GM12878 (cell line): ENCODE measurements at regions not wholly inside any gene's neighbourhood (a gene's known extent, or its start where the extent isn't known, plus 50 kb on each side); places are given as distances from the start of the nearest gene placed in this dataset.

ENCODE experiments used
- ATAC-seq: fragments of 200-7000 bp; cut with Tn5 transposase; 3 replicates; pipeline ENCODE4 v1.9.1; 2020; ENCODE audit warnings: mild to moderate bottlenecking, moderate library complexity
- BruUV-seq: library from RNA; stranded (reverse); fragments of 400-500 nt; replicated peaks from 2 replicates; lab custom pipeline; 2021; lab: Mats Ljungman, UMichigan
- CTCF ChIA-PET: fragments of 300-600 bp; sonication (Branson Sonifier 250); formaldehyde crosslinking; extraction: SDS; loops from one replicate; lab custom pipeline; 2021; ENCODE audit warnings: inconsistent platforms; lab: Yijun Ruan, JAX
- POLR2A ChIA-PET: fragments of 350-600 bp; formaldehyde crosslinking; extraction: SDS; loops from one replicate; lab custom pipeline; 2021; ENCODE audit warnings: inconsistent platforms; lab: Charles Lee
- RAD21 ChIA-PET: fragments of 300-600 bp; sonication (Branson Sonifier 250); formaldehyde crosslinking; loops from one replicate; lab custom pipeline; 2023; ENCODE audit warnings: antibody characterized with exemption; ENCODE audit not compliant: unreplicated experiment; lab: Charles Lee
- SMC1A ChIA-PET: fragments of 300-600 bp; sonication (Branson Sonifier 250); formaldehyde crosslinking; loops from one replicate; lab custom pipeline; 2023; ENCODE audit not compliant: unreplicated experiment, uncharacterized antibody; lab: Charles Lee
- DNase-seq: peaks from one replicate; pipeline ENCODE4 v3.0.0-alpha.2; 2011; ENCODE audit warnings: low read depth, low spot score
- FAIRE-seq: peaks from 3 replicates; lab custom pipeline; 2011; peaks lifted over from hg19 to GRCh38; lab: Jason Lieb, UNC
- H2AFZ ChIP-seq: 2 replicates; pipeline ENCODE4 v1.6.0; 2011; ENCODE audit warnings: low read depth, low read length, control low read depth; ENCODE audit not compliant: control insufficient read depth
- H3K27ac ChIP-seq: 2 replicates; pipeline ENCODE4 v1.5.1; 2011; ENCODE audit warnings: control low read depth; ENCODE audit not compliant: control insufficient read depth, insufficient read depth
- H3K27me3 ChIP-seq, 2 experiments: replicated peaks in 1 of 2; 2 replicates each; pipeline versions ENCODE4 v1.6.0 to v1.6.1; 2011; ENCODE audit warnings: low read length in 1 of 2; ENCODE audit not compliant: control insufficient read depth in 2 of 2, insufficient read depth in 2 of 2
- H3K36me3 ChIP-seq, 2 experiments: 2 replicates each; pipeline ENCODE4 v1.5.1; 2011; ENCODE audit warnings: low read length in 1 of 2; ENCODE audit not compliant: control insufficient read depth in 2 of 2, insufficient read depth in 2 of 2
- H3K4me1 ChIP-seq: 2 replicates; pipeline ENCODE4 v1.6.1; 2011; ENCODE audit warnings: mild to moderate bottlenecking, low read length, moderate library complexity, mixed read lengths; ENCODE audit not compliant: control insufficient read depth, insufficient read depth
- H3K4me2 ChIP-seq: 2 replicates; pipeline ENCODE4 v1.6.0; 2011; ENCODE audit warnings: control low read depth; ENCODE audit not compliant: control insufficient read depth, insufficient read depth
- H3K4me3 ChIP-seq: fragments of 200-600 bp; sonication (generic); 2 replicates; pipeline ENCODE4 v1.5.1; 2016
- H3K79me2 ChIP-seq: 2 replicates; pipeline ENCODE4 v1.6.0; 2011; ENCODE audit warnings: low read length; ENCODE audit not compliant: control insufficient read depth, insufficient read depth
- H3K9ac ChIP-seq: 2 replicates; pipeline ENCODE4 v1.8.0; 2011; ENCODE audit warnings: low read length, control low read depth, mixed read lengths; ENCODE audit not compliant: control insufficient read depth, insufficient read depth
- H3K9me3 ChIP-seq: replicated peaks from 3 replicates; pipeline ENCODE4 v1.5.1; 2011; ENCODE audit warnings: mild to moderate bottlenecking, low read length; ENCODE audit not compliant: control insufficient read depth, insufficient read depth
- H4K20me1 ChIP-seq: 2 replicates; pipeline ENCODE4 v1.6.0; 2011; ENCODE audit not compliant: control insufficient read depth, insufficient read depth
- CREB1 ChIP-seq: IDR thresholded peaks from 2 replicates; pipeline ENCODE4 v1.6.1; 2012; ENCODE audit warnings: low read depth, mild to moderate bottlenecking, inconsistent platforms
- FOXM1 ChIP-seq: IDR thresholded peaks from 2 replicates; pipeline ENCODE4 v1.6.1; 2012; ENCODE audit warnings: low read depth, mild to moderate bottlenecking, inconsistent platforms, low read length, moderate library complexity
- GABPA ChIP-seq: IDR thresholded peaks from 2 replicates; pipeline ENCODE4 v1.6.1; 2014; ENCODE audit warnings: antibody characterized with exemption, low read depth, mild to moderate bottlenecking, inconsistent platforms
- NR2F1 ChIP-seq: fragments of 450-650 bp; conservative IDR thresholded peaks from 2 replicates; pipeline ENCODE4 v1.6.1; 2017; ENCODE audit warnings: mild to moderate bottlenecking
- POU2F2 ChIP-seq: IDR thresholded peaks from 3 replicates; pipeline ENCODE4 v1.6.1; 2011; ENCODE audit warnings: low read depth, mild to moderate bottlenecking, low read length, borderline replicate concordance
- RAD21 ChIP-seq: IDR thresholded peaks from 2 replicates; pipeline ENCODE4 v1.6.1; 2011; ENCODE audit warnings: mild to moderate bottlenecking, low read depth, low read length, moderate library complexity; ENCODE audit not compliant: insufficient read depth
- WGBS: methylation state at CpG from one replicate; pipeline ENCODE4 v1.1.6; 2016; ENCODE audit warnings: low lambda C conversion rate; ENCODE audit not compliant: insufficient replicate concordance, insufficient coverage; ENCODE audit errors: missing lambda C conversion rate; 5-methylcytosine and 5-hydroxymethylcytosine counted together
- in situ Hi-C: fragments of 300-500 bp; cut with MboI; formaldehyde crosslinking; loops from 9 replicates; pipeline ENCODE4 v1.14.3; 2018; ENCODE audit warnings: mixed read lengths
- intact Hi-C: fragments of 100-400 bp; cut with micrococcal nuclease; formaldehyde crosslinking; loops from one replicate; pipeline ENCODE4 v1.14.2; 2022; ENCODE audit not compliant: unreplicated experiment
- TF ChIP-seq, protein P1 (sequence below): fragments of 450-650 bp; IDR thresholded peaks from 2 replicates; pipeline ENCODE4 v1.6.1; 2017; ENCODE audit warnings: mild to moderate bottlenecking, moderate library complexity

DNA sequence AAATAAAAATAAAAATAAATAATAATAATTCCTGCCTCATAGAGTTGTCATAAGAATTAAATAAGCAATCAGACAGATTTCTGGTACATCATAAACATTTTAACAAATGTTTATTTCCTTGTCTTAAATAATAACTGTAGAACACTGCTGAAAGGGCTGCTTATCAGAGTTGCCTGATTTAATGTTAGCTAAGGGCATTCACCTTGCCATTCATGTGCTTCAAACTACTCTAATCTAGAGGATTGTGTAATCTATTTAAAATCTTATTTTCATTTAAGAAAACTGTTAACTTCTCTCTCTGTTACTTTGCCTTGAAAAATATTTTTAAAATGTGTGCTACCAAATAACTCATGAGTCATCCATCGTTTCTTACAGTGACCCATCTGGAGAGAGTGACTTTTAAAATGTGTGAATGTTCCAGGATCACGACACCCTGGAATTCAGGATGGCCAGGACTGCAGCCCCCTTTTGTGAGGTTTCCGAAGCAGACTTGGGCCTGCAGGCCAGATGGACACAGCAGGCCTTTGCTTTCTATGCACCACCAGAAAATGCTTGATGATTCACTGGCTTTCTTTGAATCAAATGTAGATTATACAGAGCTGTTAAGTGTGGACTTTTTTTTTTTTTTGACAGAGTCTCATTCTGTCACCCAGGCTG, 109.1 kb upstream of the TNS3 start:
- no peak overlapping the region for H3K27ac ChIP-seq
- no peak overlapping the region for H2AFZ ChIP-seq
- no peaks in the 10 kb centered on the region for H4K20me1 ChIP-seq
- WGBS = 57% methylated on average over 3 of the region's 3 CpGs
- ChIA-PET CTCF (no interaction called here), SMC1A (no interaction called here), RAD21 (no interaction called here), POLR2A (interaction anchor here (0.6 kb wide), 1 partner anchor 21 kb away, joined by 9 read pairs; no protein-coding TSS in a partner anchor)
- no peaks in the 10 kb centered on the region for H3K79me2 ChIP-seq
- no peak overlapping the region for H3K4me2 ChIP-seq
- no peaks in the 10 kb centered on the region for H3K27me3 ChIP-seq
- DNase-seq = no peak
- no peaks in the 10 kb centered on the region for H3K9me3 ChIP-seq
- H3K4me3 ChIP-seq = no peak overlapping the region
- H3K9ac ChIP-seq = no peak overlapping the region
- no TSS peak for BruUV-seq
- no peak for ATAC-seq
- TF ChIP-seq RAD21 = no peak
- TF ChIP-seq NR2F1 = no peak
- TF ChIP-seq POU2F2 = no peak
- no peak for TF ChIP-seq GABPA
- TF ChIP-seq, protein P1, sequence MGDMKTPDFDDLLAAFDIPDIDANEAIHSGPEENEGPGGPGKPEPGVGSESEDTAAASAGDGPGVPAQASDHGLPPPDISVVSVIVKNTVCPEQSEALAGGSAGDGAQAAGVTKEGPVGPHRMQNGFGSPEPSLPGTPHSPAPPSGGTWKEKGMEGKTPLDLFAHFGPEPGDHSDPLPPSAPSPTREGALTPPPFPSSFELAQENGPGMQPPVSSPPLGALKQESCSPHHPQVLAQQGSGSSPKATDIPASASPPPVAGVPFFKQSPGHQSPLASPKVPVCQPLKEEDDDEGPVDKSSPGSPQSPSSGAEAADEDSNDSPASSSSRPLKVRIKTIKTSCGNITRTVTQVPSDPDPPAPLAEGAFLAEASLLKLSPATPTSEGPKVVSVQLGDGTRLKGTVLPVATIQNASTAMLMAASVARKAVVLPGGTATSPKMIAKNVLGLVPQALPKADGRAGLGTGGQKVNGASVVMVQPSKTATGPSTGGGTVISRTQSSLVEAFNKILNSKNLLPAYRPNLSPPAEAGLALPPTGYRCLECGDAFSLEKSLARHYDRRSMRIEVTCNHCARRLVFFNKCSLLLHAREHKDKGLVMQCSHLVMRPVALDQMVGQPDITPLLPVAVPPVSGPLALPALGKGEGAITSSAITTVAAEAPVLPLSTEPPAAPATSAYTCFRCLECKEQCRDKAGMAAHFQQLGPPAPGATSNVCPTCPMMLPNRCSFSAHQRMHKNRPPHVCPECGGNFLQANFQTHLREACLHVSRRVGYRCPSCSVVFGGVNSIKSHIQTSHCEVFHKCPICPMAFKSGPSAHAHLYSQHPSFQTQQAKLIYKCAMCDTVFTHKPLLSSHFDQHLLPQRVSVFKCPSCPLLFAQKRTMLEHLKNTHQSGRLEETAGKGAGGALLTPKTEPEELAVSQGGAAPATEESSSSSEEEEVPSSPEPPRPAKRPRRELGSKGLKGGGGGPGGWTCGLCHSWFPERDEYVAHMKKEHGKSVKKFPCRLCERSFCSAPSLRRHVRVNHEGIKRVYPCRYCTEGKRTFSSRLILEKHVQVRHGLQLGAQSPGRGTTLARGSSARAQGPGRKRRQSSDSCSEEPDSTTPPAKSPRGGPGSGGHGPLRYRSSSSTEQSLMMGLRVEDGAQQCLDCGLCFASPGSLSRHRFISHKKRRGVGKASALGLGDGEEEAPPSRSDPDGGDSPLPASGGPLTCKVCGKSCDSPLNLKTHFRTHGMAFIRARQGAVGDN = no peak
- no peak for TF ChIP-seq CREB1
- TF ChIP-seq FOXM1 = no peak
- H3K4me1 ChIP-seq = no peaks in the 10 kb centered on the region
- intact Hi-C loops = no loop called here
- FAIRE-seq = no peak
- no peaks in the 10 kb centered on the region for H3K36me3 ChIP-seq
- in situ Hi-C loops = no loop called here
